Loucy (cell line): ENCODE measurements at regions not wholly inside any gene's neighbourhood (a gene's known extent, or its start where the extent isn't known, plus 50 kb on each side); places are given as distances from the start of the nearest gene placed in this dataset.

ENCODE experiments used
- H2AFZ ChIP-seq: fragments of 200-600 bp; sonication (generic); 2 replicates; pipeline ENCODE4 v1.6.0; 2016; ENCODE audit warnings: antibody characterized with exemption, mild to moderate bottlenecking, low read length, moderate library complexity
- H3F3A ChIP-seq: fragments of 200-600 bp; 2 replicates; pipeline ENCODE4 v1.6.0; 2016; ENCODE audit warnings: antibody characterized with exemption, low read depth, mild to moderate bottlenecking
- H3K27me3 ChIP-seq: fragments of 200-600 bp; sonication (generic); 2 replicates; pipeline ENCODE4 v1.6.1; 2014; ENCODE audit warnings: low read length, mild to moderate bottlenecking; ENCODE audit not compliant: insufficient read depth, poor library complexity, severe bottlenecking
- H3K36me3 ChIP-seq: fragments of 200-600 bp; sonication (generic); 2 replicates; pipeline ENCODE4 v1.6.1; 2016; ENCODE audit warnings: low read length; ENCODE audit not compliant: insufficient read depth
- H3K4me1 ChIP-seq: fragments of 200-600 bp; sonication (generic); 2 replicates; pipeline ENCODE4 v1.5.1; 2014; ENCODE audit warnings: low read length, mild to moderate bottlenecking; ENCODE audit not compliant: insufficient read depth, poor library complexity, severe bottlenecking
- H3K4me2 ChIP-seq: fragments of 200-600 bp; sonication (generic); 2 replicates; pipeline ENCODE4 v1.6.0; 2014; ENCODE audit warnings: antibody characterized with exemption, low read length, low read depth, mild to moderate bottlenecking; ENCODE audit not compliant: poor library complexity, severe bottlenecking
- H3K4me3 ChIP-seq: fragments of 200-600 bp; sonication (generic); 2 replicates; pipeline ENCODE4 v1.5.1; 2014; ENCODE audit warnings: low read length, mild to moderate bottlenecking, mixed read lengths; ENCODE audit not compliant: poor library complexity, severe bottlenecking
- H3K79me2 ChIP-seq: fragments of 200-600 bp; sonication (generic); 2 replicates; pipeline ENCODE4 v1.6.1; 2014; ENCODE audit warnings: low read length; ENCODE audit not compliant: insufficient read depth
- H3K9ac ChIP-seq: fragments of 200-600 bp; sonication (generic); 2 replicates; pipeline ENCODE4 v1.6.0; 2014; ENCODE audit warnings: mild to moderate bottlenecking, low read depth, low read length, moderate library complexity; ENCODE audit not compliant: poor library complexity, severe bottlenecking
- H3K9me2 ChIP-seq: fragments of 200-600 bp; sonication (generic); replicated peaks from 2 replicates; pipeline ENCODE4 v1.6.1; 2016; ENCODE audit warnings: low read depth, low read length, mixed read lengths
- H3K9me3 ChIP-seq: fragments of 200-600 bp; sonication (generic); 2 replicates; pipeline ENCODE4 v1.6.1; 2014; ENCODE audit warnings: mild to moderate bottlenecking, antibody characterized with exemption, low read length, low read depth; ENCODE audit not compliant: insufficient read depth
- H4K20me1 ChIP-seq: fragments of 200-600 bp; sonication (generic); 2 replicates; pipeline ENCODE4 v1.6.0; 2014; ENCODE audit warnings: antibody characterized with exemption, low read length, mild to moderate bottlenecking; ENCODE audit not compliant: insufficient read depth, poor library complexity, severe bottlenecking
- EZH2phosphoT487 ChIP-seq: fragments of 200-600 bp; IDR thresholded peaks from 2 replicates; pipeline ENCODE4 v1.6.1; 2018; ENCODE audit warnings: antibody characterized with exemption, mild to moderate bottlenecking, moderate library complexity, borderline replicate concordance
- TF ChIP-seq, protein P1 (sequence below): fragments of 200-600 bp; sonication (generic); conservative IDR thresholded peaks from 2 replicates; pipeline ENCODE4 v1.5.1; 2014; ENCODE audit warnings: mild to moderate bottlenecking, antibody characterized with exemption, low read length

- Histone ChIP-seq H3K27me3 (no peaks in the 10 kb centered on the region), H3K9me3 (no peaks in the 10 kb centered on the region), H3K4me2 (no peak overlapping the region), H3K79me2 (no peaks in the 10 kb centered on the region), H3F3A (no peaks in the 10 kb centered on the region), H3K4me1 (no peaks in the 10 kb centered on the region), H3K9me2 (no peaks in the 10 kb centered on the region), H4K20me1 (no peaks in the 10 kb centered on the region), H3K36me3 (no peaks in the 10 kb centered on the region), H3K9ac (no peak overlapping the region), H3K4me3 (no peak overlapping the region), H2AFZ (no peak overlapping the region)
- TF ChIP-seq EZH2phosphoT487, result no peak
- TF ChIP-seq, protein P1, sequence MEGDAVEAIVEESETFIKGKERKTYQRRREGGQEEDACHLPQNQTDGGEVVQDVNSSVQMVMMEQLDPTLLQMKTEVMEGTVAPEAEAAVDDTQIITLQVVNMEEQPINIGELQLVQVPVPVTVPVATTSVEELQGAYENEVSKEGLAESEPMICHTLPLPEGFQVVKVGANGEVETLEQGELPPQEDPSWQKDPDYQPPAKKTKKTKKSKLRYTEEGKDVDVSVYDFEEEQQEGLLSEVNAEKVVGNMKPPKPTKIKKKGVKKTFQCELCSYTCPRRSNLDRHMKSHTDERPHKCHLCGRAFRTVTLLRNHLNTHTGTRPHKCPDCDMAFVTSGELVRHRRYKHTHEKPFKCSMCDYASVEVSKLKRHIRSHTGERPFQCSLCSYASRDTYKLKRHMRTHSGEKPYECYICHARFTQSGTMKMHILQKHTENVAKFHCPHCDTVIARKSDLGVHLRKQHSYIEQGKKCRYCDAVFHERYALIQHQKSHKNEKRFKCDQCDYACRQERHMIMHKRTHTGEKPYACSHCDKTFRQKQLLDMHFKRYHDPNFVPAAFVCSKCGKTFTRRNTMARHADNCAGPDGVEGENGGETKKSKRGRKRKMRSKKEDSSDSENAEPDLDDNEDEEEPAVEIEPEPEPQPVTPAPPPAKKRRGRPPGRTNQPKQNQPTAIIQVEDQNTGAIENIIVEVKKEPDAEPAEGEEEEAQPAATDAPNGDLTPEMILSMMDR, result no peak
Measured at GRCh38 chr12:69083689-69084088, 150.7 kb upstream of the CPM start.

DNA sequence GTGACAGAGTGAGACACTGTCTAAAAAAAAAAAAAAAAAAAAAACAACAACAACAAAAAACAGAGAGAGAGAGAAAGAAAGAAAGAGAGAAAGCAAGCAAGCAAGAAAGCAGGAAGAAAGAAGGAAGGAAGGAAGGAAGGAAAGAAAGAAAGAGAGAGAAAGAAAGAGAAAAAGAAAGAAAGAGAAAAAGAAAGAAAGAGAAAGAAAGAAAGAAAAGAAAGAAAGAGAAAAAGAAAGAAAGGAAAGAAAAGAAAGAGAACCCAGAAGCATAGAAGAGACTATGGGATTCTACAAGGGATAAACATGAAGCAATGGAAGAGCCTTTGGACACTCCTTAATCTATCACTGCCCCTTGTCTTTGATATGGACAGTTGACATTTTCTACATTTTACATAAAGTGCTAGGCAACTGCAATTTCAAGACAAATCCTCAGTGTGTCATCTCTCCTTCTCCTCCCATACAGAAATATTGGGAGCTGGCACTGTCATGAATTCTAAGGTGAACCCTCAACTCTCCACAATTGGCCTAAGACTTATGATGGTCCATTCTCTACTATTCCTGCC is 151.9 kb upstream of the CPM start:
- Histone ChIP-seq H3K4me2 (no peak overlapping the region), H2AFZ (no peak overlapping the region), H3K9ac (no peak overlapping the region), H3K4me1 (no peaks in the 10 kb centered on the region), H3K4me3 (no peak overlapping the region), H3K79me2 (no peaks in the 10 kb centered on the region), H3F3A (no peaks in the 10 kb centered on the region), H3K36me3 (no peaks in the 10 kb centered on the region), H3K9me2 (no peaks in the 10 kb centered on the region), H4K20me1 (no peaks in the 10 kb centered on the region), H3K9me3 (no peaks in the 10 kb centered on the region), H3K27me3 (no peaks in the 10 kb centered on the region)
- TF ChIP-seq, protein P1, result no peak
- no peak for TF ChIP-seq EZH2phosphoT487

DNA sequence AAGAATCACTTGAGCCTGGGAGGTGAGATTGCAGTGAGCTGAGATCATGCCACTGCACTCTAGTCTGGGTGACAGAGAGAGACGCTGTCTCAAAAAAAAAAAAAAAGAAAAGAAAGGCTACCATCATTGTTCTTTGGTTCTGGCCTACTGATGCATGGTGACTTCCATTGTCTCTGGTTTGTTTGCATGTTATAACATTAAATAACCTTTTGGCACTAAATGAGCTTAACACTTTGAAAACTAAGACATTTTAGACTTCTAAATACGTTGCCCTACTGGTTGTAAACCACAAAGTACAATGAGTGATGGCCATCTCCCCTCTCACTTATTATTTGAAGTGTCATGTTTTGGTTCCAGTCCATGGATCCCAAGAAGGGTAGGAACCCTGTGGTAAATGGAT is 152.9 kb upstream of the CPM start:
- H3K79me2 ChIP-seq, result no peaks in the 10 kb centered on the region
- H2AFZ ChIP-seq, result no peak overlapping the region
- H3K9me2 ChIP-seq, result no peaks in the 10 kb centered on the region
- no peak overlapping the region for H3K4me2 ChIP-seq
- H3K9ac ChIP-seq, result no peak overlapping the region
- H4K20me1 ChIP-seq, result no peaks in the 10 kb centered on the region
- no peak overlapping the region for H3K4me3 ChIP-seq
- TF ChIP-seq EZH2phosphoT487, result no peak
- TF ChIP-seq, protein P1, result no peak
- no peaks in the 10 kb centered on the region for H3K27me3 ChIP-seq
- no peaks in the 10 kb centered on the region for H3K36me3 ChIP-seq
- H3K9me3 ChIP-seq, result no peaks in the 10 kb centered on the region
- H3K4me1 ChIP-seq, result no peaks in the 10 kb centered on the region
- H3F3A ChIP-seq, result no peaks in the 10 kb centered on the region
